ENCODE measurements at regions not wholly inside any gene's neighbourhood (a gene's known extent, or its start where the extent isn't known, plus 50 kb on each side); places are given as distances from the start of the nearest gene placed in this dataset.
"Not testable (repeated sequence)": the region's sequence is repeated elsewhere in the genome, so short reads cannot be mapped to it uniquely, and the experiment has no call there.

DNA sequence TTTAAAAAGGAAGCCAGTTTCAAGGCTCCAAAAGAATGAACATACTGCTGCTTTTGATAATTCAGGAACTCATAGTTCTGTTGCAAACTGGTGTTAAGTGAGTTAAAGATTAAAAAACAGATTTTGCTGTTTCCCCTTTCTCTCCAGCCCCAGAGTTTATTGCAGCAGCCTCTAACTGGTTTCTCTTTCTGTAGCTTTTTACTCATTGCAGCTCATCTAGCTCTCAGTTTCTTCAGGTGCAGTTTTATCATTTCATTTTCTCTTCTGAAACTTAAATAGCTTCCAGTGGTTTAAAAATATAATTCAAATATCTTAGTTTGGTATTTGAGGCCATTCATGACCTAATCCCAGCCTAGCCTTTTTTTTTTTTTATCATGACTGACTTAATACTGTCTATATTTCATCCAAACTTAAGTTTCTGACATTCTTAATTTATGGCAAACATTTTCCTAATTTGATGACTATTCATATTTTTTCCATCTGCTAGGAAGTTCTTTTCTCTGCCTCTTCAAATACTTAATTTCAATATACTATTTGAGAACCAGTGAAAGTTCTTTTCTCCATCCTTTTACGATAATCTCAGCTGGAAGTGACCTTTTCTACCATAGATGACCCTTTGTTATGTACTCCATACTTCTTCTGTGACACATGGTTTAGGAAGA is 252.7 kb upstream of the GRIA1 start:
- DNase-seq (ENCODE audit: low spot score): no peak

- no peak for DNase-seq (ENCODE audit: low spot score)
These were observed 233.1 kb upstream of the GRIA1 start for GRCh38 chr5:153257381-153257780.

GRCh38 chr5:153258469-153258868 is 232.0 kb upstream of the GRIA1 start:
- no peak for DNase-seq (ENCODE audit: low spot score)

DNA sequence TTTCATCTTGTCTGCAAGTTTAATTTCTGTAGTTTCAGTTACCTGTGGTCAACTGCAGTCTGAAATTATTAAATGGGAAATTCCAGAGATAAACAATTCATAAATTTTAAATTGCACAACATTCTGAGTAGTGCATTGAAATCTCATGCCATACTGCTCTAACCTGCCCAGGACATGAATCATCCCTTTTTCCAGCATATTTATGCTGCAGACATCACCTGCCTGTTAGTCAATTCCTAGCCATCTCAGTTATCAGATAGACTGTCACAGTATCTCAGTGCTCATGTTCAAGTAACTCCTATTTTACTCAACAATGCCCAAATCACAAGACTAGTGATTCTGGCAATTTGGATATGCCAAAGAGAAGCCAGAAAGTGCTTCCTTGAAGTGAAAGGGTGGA is 223.0 kb upstream of the GRIA1 start:
- no peak for DNase-seq (ENCODE audit: low spot score)

- no peak for DNase-seq (ENCODE audit: low spot score)
These were observed 214.8 kb upstream of the GRIA1 start for GRCh38 chr5:153275695-153276094.

GRCh38 chr5:153276151-153276550 is 214.3 kb upstream of the GRIA1 start:
- DNase-seq (ENCODE audit: low spot score): no peak

- not testable (repeated sequence) for DNase-seq (ENCODE audit: low spot score)
These were observed 194.1 kb upstream of the GRIA1 start for GRCh38 chr5:153296251-153296844.

- no peak for DNase-seq (ENCODE audit: low spot score)
These were observed 190.6 kb upstream of the GRIA1 start for GRCh38 chr5:153299891-153300290.

GRCh38 chr5:153308282-153308681 is 182.2 kb upstream of the GRIA1 start:
- no peak for DNase-seq (ENCODE audit: low spot score)

- no peak for DNase-seq (ENCODE audit: low spot score)
These were observed 171.9 kb upstream of the GRIA1 start for GRCh38 chr5:153318556-153318955.

DNA sequence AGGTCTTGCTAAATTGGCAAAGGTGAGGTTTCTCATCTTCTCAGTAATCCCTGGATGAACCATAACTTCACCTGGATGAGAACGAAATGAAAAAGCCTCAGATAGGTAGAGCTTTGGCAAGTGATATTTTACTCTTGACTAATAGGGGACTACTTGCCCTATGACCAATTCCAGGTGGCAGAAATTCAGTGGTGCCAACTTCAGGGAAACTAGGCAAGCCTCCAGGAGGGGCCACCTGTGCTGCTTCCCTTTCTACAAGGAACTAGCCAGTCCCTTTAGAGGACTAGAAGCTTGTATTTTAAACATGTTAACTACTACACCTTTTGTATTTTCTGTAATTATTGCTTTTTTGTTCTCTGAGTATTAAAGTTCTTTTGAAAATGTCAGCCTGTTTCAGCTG is 169.0 kb upstream of the GRIA1 start:
- DNase-seq (ENCODE audit: low spot score): no peak

DNA sequence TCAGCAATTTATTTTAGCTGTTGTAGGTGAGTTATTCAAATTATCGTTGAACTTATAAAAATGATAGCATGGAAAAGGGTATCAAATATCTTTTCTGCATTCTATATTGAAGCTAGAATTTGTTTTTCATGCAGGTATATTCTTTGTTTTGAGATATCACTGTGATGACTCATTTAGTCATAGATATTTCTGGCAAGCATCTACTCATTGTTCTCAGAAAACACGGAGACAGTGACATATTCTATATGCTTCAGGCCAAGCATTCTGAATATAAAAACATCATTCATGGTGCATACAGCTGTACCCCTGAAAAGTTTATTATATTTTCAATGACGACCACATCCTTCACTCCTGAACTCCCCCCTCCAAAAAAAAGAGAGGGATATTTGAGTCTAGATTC is 150.3 kb upstream of the GRIA1 start:
- no peak for DNase-seq (ENCODE audit: low spot score)

GRCh38 chr5:153340738-153341137 is 149.7 kb upstream of the GRIA1 start:
- no peak for DNase-seq (ENCODE audit: low spot score)

DNA sequence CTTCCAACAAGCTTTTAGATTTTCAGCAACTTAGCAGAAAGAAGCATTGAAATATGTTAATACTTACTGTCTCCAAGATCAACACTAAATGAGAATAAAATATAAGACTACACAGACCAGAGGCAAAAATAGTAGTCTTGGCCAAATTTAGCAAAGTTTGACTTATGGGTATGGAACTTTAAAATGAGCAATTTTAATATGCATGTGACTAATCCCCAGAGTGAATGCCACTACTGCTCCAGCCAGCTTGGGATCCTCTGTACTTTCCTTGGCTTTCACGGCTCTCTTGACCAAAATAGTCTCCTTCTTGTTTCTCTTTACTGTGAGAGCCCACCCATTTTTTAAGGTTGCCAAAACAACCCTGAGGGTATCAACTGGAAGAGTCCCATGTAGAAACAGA is 148.0 kb upstream of the GRIA1 start:
- DNase-seq (ENCODE audit: low spot score): no peak

DNA sequence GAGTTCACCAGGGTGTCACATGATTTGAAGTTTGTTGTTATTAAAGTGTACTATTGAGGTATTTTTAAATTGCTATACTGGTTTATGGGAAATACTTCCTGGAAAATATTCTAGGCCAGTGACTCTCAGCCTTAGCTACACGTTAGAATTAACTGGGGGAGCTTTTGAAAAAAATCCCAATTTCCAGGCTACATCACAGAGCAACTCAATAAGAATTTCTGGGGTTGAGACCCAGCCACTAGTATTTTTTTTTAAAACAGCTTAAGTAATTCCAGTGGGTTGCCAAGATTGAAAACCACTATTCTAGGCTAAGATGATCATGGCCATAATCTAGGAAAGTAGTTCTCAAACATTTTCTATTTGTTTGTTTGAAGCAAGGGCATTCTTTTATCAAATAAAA is 142.9 kb upstream of the GRIA1 start:
- no peak for DNase-seq (ENCODE audit: low spot score)

DNA sequence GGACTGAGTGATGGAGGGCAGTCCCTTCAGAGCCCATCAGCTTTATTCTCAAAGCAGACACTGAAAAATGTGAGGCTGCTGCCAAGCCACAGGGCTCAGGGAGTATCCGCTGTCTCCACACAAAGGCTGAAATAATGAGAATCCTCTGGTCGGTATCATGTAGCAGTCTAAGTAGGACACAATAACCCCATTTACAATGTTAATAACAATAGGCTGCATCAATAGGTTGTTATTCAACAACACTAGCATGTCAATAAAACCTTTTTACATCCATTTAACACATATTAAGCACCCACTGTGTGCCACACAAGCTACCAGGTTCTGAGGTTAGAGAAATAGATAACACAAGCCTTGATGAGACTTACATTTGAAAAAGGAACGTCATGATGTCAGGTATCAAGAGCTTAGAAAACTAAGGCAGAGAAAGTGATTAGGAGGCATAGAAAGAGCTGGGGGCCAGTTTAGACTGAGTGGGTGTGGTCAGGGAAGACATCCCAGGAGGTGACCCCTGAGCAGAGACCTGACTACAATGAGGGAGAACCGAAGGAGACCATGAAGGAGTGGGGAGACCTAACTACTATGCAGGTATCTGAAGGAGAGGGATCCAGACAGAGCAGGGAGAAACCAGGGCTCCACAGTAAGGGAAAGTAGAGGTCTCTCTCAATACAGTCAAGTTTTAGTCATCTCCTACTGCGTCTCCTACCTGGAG is 140.1 kb upstream of the GRIA1 start:
- no peak for DNase-seq (ENCODE audit: low spot score)

GRCh38 chr5:153352685-153353219 is 137.7 kb upstream of the GRIA1 start:
- DNase-seq (ENCODE audit: low spot score): no peak

DNA sequence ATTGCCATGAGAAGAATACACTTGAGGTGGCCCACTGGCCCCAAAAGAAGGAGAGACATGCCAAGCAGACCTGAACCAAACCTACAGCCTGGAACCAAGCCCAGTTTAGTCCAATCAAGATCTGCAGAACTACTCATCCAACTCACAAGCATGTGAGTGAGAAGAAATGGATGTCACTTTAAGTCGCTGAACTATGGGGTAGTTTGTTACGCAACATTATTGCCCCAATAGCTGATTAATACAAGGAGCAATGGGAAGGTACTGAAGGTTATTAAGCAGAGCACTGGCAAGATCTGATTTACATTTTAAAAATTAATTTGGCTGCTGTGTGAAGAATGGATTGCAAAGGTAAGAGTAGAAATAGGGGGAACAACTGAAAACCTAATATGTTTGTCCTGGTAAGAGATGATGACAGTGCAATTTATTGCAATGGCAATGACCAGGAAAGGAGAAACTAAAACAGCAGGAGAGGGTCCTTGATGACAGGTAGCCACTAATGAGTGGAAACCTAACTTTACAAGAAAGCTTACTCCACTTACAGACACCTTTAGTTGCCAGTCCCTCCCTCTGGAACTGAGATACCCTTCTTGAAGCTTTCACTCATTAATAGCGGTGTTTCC is 132.9 kb upstream of the GRIA1 start:
- no peak for DNase-seq (ENCODE audit: low spot score)

DNA sequence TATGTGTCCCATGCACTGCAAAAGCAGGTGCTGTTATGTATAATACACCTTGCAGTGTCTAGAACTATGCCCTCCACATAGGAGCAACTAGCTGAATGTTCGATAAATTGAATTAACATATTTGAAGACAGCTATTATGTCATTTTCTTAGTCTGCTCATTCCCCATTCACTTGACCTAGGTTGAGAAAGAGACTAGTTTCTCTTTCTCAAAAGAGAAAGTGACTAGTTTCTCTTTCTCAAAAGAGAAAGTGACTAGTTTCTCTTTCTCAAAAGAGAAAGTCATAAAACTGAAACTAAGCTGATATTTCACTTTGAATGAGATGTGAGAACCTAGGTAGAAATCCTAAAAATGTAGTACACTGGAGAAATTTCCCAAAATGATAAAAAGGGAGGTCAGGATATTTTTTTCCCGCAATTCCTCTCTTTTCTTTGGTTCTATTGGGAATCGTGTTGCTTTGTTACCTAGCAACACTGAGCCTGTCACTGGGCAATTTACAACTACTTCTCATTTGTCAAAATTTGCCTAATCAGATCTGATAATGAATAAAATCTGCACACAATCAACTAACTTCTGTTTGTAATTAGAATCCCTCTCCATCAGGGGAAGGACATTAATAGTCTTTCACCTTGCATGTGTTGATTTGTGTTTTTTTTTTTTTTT is 132.0 kb upstream of the GRIA1 start:
- no peak for DNase-seq (ENCODE audit: low spot score)

DNA sequence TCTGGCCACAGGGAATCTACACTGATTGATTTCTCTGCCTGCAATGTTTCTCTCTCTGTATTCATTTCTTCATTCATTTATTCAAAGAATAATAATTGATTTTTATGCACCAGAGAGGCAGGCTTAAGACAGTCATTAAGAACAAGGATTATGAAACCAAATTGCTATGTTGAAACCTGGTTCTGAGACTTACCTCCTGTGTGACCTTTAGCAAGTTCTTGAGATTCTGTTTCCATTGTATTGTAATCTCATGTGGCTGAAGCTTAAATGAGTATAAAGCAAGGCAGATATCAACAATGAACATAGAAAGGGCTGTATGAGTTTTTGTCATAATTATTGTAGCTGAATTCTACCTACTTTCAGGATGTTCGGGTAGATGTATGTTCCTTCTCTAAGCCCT is 129.6 kb upstream of the GRIA1 start:
- DNase-seq (ENCODE audit: low spot score): no peak

GRCh38 chr5:153361735-153362409 is 128.6 kb upstream of the GRIA1 start:
- DNase-seq (ENCODE audit: low spot score): no peak

DNA sequence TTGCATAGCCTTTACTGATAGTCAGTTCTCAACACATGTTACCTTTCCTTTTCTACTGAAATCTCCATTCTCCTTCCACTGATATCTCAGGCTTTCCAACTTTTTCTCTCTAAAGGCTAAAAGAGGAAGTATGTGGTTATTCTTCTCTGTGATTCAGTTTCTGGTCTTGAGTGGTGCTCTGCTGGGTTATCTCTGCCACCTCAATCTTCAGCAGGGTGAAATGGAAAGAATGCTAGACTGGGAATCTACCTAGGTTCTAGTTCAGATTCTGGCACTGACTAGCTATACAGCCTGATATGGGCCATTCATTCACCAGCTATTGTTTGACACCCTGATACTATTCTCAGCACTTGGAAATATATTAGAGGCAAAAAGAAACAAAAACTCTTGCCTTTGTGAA is 124.9 kb upstream of the GRIA1 start:
- DNase-seq (ENCODE audit: low spot score): no peak
